ENCODE measurements at regions not wholly inside any gene's neighbourhood (a gene's known extent, or its start where the extent isn't known, plus 50 kb on each side); places are given as distances from the start of the nearest gene placed in this dataset.

DNA sequence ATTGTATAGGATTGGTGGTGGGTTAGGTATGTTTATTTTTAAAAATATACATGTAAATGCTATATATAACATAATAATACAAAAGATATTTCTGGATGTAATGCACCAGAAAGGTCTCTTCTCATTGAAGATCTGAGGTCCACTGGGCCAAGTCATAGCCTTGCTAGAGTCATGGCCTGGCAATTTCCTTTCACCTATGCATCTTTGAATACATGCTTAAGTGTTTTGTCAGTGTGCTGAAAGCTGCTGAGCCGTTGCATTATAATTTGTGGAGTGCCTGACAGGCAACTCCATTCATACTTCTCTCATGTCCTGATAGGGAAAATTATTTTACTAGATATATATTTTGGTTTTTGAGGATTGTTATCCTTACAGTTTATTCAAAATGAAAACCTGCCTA lies 410.2 kb upstream of the CT83 start:
- H3K4me1 ChIP-seq (ENCODE audit: control insufficient read depth in 5 of 5, insufficient read depth in 5 of 5, low read length in 5 of 5) = no peaks in the 10 kb centered on the region
- no peak overlapping the region for H3K4me3 ChIP-seq
- H3K36me3 ChIP-seq (ENCODE audit: control insufficient read depth in 4 of 4, insufficient read depth in 4 of 4, low read length in 4 of 4) = no peaks in the 10 kb centered on the region
- no peak for ATAC-seq (ENCODE audit: insufficient read depth, low FRiP score)
- H3K9me3 ChIP-seq (ENCODE audit: control insufficient read depth in 4 of 4, insufficient read depth in 3 of 4, low read length in 3 of 4) = no peaks in the 10 kb centered on the region
- no peak overlapping the region for H3K9ac ChIP-seq (ENCODE audit: insufficient read depth in 1 of 2, low read length in 2 of 2)
- no peaks in the 10 kb centered on the region for H3K27me3 ChIP-seq (ENCODE audit: control insufficient read depth in 3 of 3, insufficient read depth in 3 of 3, low read length in 2 of 3)
- WGBS, 2 donors = 57 to 76% methylated on average over 1 of the region's 1 CpG
- no peak for DNase-seq
- TF ChIP-seq, protein P1, sequence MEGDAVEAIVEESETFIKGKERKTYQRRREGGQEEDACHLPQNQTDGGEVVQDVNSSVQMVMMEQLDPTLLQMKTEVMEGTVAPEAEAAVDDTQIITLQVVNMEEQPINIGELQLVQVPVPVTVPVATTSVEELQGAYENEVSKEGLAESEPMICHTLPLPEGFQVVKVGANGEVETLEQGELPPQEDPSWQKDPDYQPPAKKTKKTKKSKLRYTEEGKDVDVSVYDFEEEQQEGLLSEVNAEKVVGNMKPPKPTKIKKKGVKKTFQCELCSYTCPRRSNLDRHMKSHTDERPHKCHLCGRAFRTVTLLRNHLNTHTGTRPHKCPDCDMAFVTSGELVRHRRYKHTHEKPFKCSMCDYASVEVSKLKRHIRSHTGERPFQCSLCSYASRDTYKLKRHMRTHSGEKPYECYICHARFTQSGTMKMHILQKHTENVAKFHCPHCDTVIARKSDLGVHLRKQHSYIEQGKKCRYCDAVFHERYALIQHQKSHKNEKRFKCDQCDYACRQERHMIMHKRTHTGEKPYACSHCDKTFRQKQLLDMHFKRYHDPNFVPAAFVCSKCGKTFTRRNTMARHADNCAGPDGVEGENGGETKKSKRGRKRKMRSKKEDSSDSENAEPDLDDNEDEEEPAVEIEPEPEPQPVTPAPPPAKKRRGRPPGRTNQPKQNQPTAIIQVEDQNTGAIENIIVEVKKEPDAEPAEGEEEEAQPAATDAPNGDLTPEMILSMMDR (IDR thresholded peaks at IDR 0.05; ENCODE audit: control extremely low read depth, extremely low read depth) = no peak
- no peak overlapping the region for H3K27ac ChIP-seq (ENCODE audit: low read depth in 1 of 2, low read length in 1 of 2)

DNA sequence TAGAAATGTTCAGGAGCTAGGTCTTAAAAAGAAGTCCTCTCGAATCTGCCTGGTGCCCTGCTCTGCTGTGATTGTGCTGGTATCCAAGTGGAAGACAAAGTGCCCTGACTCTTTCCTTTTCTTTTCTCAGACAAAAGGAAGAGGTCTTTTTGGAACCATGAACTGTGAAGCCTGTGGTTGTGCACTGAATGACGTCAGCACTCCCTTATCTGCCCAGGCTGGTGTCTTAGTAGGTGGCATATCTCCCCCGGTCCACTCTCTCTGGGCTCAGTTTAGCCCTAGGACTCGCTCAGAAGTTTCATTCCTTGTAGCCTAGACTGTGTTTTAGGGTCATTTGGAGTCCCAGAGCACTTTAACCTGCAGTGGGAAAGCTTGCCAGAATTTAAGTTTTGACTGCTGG lies 400.3 kb upstream of the CT83 start:
- Histone ChIP-seq H3K9me3 (ENCODE audit: control insufficient read depth in 4 of 4, insufficient read depth in 3 of 4, low read length in 3 of 4) (peaks cover 0 to 3% (median 0%) of the 10 kb centered on the region in 4 donors), H3K36me3 (ENCODE audit: control insufficient read depth in 4 of 4, insufficient read depth in 4 of 4, low read length in 4 of 4) (no peaks in the 10 kb centered on the region), H3K9ac (ENCODE audit: insufficient read depth in 1 of 2, low read length in 2 of 2) (no peak overlapping the region), H3K27ac (ENCODE audit: low read depth in 1 of 2, low read length in 1 of 2) (no peak overlapping the region), H3K27me3 (ENCODE audit: control insufficient read depth in 3 of 3, insufficient read depth in 3 of 3, low read length in 2 of 3) (no peaks in the 10 kb centered on the region), H3K4me1 (ENCODE audit: control insufficient read depth in 5 of 5, insufficient read depth in 5 of 5, low read length in 5 of 5) (no peaks in the 10 kb centered on the region), H3K4me3 (no peak overlapping the region)
- DNase-seq = no peak
- ATAC-seq (ENCODE audit: insufficient read depth, low FRiP score) = no peak
- TF ChIP-seq, protein P1 (IDR thresholded peaks at IDR 0.05; ENCODE audit: control extremely low read depth, extremely low read depth) = no peak
- WGBS, 2 donors = 61 to 84% methylated on average over 4 of the region's 4 CpGs

DNA sequence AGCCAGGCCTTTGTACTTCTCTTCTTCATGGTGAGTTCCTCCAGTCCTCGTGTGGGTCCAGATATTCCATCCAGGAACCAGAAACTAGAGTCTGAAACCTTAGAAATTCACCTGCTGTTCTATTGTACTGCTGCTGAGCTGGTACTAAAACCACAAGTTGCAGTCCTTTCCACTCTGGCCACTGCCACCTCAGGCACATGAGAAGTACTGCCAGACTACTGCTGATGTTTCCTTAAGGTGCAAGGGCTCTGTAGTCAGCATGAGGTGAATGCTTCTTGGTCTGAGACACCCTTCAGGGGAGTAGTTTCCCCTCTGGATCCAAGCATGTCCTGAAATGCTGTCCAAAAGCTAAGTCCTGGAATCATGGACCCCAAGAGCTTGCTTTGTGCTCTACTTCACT lies 399.6 kb upstream of the CT83 start:
- ATAC-seq (ENCODE audit: insufficient read depth, low FRiP score) (no peak), DNase-seq (no peak)
- H3K36me3 ChIP-seq (ENCODE audit: control insufficient read depth in 4 of 4, insufficient read depth in 4 of 4, low read length in 4 of 4) = no peaks in the 10 kb centered on the region
- H3K27me3 ChIP-seq (ENCODE audit: control insufficient read depth in 3 of 3, insufficient read depth in 3 of 3, low read length in 2 of 3) = no peaks in the 10 kb centered on the region
- 38 to 69% methylated on average over 1 of the region's 1 CpG for WGBS, 2 donors
- no peak overlapping the region for H3K9ac ChIP-seq (ENCODE audit: insufficient read depth in 1 of 2, low read length in 2 of 2)
- H3K9me3 ChIP-seq (ENCODE audit: control insufficient read depth in 4 of 4, insufficient read depth in 3 of 4, low read length in 3 of 4) = peaks cover 0 to 3% (median 0%) of the 10 kb centered on the region in 4 donors
- TF ChIP-seq, protein P1 (IDR thresholded peaks at IDR 0.05; ENCODE audit: control extremely low read depth, extremely low read depth) = no peak
- H3K4me3 ChIP-seq = no peak overlapping the region
- H3K27ac ChIP-seq (ENCODE audit: low read depth in 1 of 2, low read length in 1 of 2) = no peak overlapping the region
- H3K4me1 ChIP-seq (ENCODE audit: control insufficient read depth in 5 of 5, insufficient read depth in 5 of 5, low read length in 5 of 5) = no peaks in the 10 kb centered on the region

DNA sequence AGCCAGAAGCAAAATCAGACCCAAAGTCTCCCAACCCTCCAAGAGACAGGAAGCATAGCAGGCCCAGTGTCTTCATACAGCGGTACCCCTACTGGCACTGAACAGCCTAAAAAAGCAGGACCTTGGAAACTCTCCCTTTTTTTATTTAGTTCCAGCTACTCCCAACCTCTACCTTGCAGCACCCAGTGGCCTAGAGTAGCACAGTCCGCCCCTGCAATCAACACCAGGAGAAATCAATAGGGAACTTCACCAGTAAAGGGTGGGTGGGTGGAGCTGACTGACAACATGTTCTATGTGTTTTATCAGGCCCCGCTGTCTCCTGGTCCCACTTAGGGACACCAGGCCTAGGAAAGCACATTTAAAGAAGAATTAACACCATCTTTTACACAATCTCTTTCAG lies 378.5 kb upstream of the CT83 start:
- ATAC-seq (ENCODE audit: insufficient read depth, low FRiP score) (no peak), DNase-seq (no peak)
- no peak overlapping the region for H3K9ac ChIP-seq (ENCODE audit: insufficient read depth in 1 of 2, low read length in 2 of 2)
- 71 to 93% methylated on average over 3 of the region's 3 CpGs for WGBS, 2 donors
- no peak overlapping the region for H3K4me3 ChIP-seq
- TF ChIP-seq, protein P1 (IDR thresholded peaks at IDR 0.05; ENCODE audit: control extremely low read depth, extremely low read depth) = no peak
- no peaks in the 10 kb centered on the region for H3K27me3 ChIP-seq (ENCODE audit: control insufficient read depth in 3 of 3, insufficient read depth in 3 of 3, low read length in 2 of 3)
- no peak overlapping the region for H3K27ac ChIP-seq (ENCODE audit: low read depth in 1 of 2, low read length in 1 of 2)
- H3K36me3 ChIP-seq (ENCODE audit: control insufficient read depth in 4 of 4, insufficient read depth in 4 of 4, low read length in 4 of 4) = no peaks in the 10 kb centered on the region
- peaks cover 0 to 3% (median 0%) of the 10 kb centered on the region in 4 donors for H3K9me3 ChIP-seq (ENCODE audit: control insufficient read depth in 4 of 4, insufficient read depth in 3 of 4, low read length in 3 of 4)
- no peaks in the 10 kb centered on the region for H3K4me1 ChIP-seq (ENCODE audit: control insufficient read depth in 5 of 5, insufficient read depth in 5 of 5, low read length in 5 of 5)
